OCI-LY1 (cell line): ENCODE measurements at regions not wholly inside any gene's neighbourhood (a gene's known extent, or its start where the extent isn't known, plus 50 kb on each side); places are given as distances from the start of the nearest gene placed in this dataset.

ENCODE experiments used
- H2AFZ ChIP-seq: fragments of 200-600 bp; sonication (generic), shearing (Covaris generic); 2 replicates; pipeline ENCODE4 v1.6.0; 2014; ENCODE audit warnings: antibody characterized with exemption, mild to moderate bottlenecking, low read length
- H3F3A ChIP-seq: fragments of 200-600 bp; sonication (generic), shearing (Covaris generic); 2 replicates; pipeline ENCODE4 v1.6.0; 2014; ENCODE audit warnings: mild to moderate bottlenecking, antibody characterized with exemption, low read length, moderate library complexity; ENCODE audit not compliant: insufficient read depth
- H3K27ac ChIP-seq: fragments of 200-600 bp; sonication (generic); 2 replicates; pipeline ENCODE4 v1.5.1; 2014; ENCODE audit warnings: low read length, mixed run types, mild to moderate bottlenecking, low read depth; ENCODE audit not compliant: poor library complexity, severe bottlenecking
- H3K27me3 ChIP-seq: fragments of 200-600 bp; sonication (generic); 2 replicates; pipeline ENCODE4 v1.6.0; 2014; ENCODE audit warnings: antibody characterized with exemption, mild to moderate bottlenecking, low read length, moderate library complexity; ENCODE audit not compliant: insufficient read depth
- H3K36me3 ChIP-seq: fragments of 200-600 bp; sonication (generic); 2 replicates; pipeline ENCODE4 v1.6.1; 2014; ENCODE audit warnings: mild to moderate bottlenecking, antibody characterized with exemption, low read length, moderate library complexity, mixed read lengths; ENCODE audit not compliant: insufficient read depth
- H3K4me1 ChIP-seq: fragments of 200-600 bp; sonication (generic); 2 replicates; pipeline ENCODE4 v1.5.1; 2014; ENCODE audit warnings: mild to moderate bottlenecking, low read length, moderate library complexity; ENCODE audit not compliant: insufficient read depth, severe bottlenecking
- H3K4me2 ChIP-seq: fragments of 200-600 bp; sonication (generic), shearing (Covaris generic); 2 replicates; pipeline ENCODE4 v1.6.1; 2014; ENCODE audit warnings: low read length
- H3K4me3 ChIP-seq: fragments of 200-600 bp; sonication (generic); 2 replicates; pipeline ENCODE4 v1.5.1; 2014; ENCODE audit warnings: low read length, low read depth, mild to moderate bottlenecking, mixed read lengths; ENCODE audit not compliant: poor library complexity, severe bottlenecking
- H3K79me2 ChIP-seq: fragments of 200-600 bp; shearing (Covaris generic); 2 replicates; pipeline ENCODE4 v1.6.1; 2016; ENCODE audit warnings: mixed run types, low read length, mixed read lengths; ENCODE audit not compliant: insufficient read depth
- H3K9ac ChIP-seq: fragments of 200-600 bp; sonication (generic), shearing (Covaris generic); 2 replicates; pipeline ENCODE4 v1.6.1; 2014; ENCODE audit warnings: mild to moderate bottlenecking, low read length, mixed read lengths
- H3K9me2 ChIP-seq: fragments of 200-600 bp; sonication (generic), shearing (Covaris generic); 2 replicates; pipeline ENCODE4 v1.6.1; 2014; ENCODE audit warnings: low read depth, mild to moderate bottlenecking, low read length, mixed read lengths
- H3K9me3 ChIP-seq: fragments of 200-600 bp; shearing (Covaris generic); 2 replicates; pipeline ENCODE4 v1.6.1; 2014; ENCODE audit warnings: low read length, mixed read lengths
- H4K20me1 ChIP-seq: fragments of 200-600 bp; sonication (generic), shearing (Covaris generic); 2 replicates; pipeline ENCODE4 v1.6.0; 2016; ENCODE audit warnings: mild to moderate bottlenecking, low read length; ENCODE audit not compliant: insufficient read depth
- EZH2 ChIP-seq: fragments of 200-600 bp; sonication (generic), shearing (Covaris generic); IDR thresholded peaks from 2 replicates; pipeline ENCODE4 v1.8.0; 2017; ENCODE audit warnings: borderline replicate concordance, mixed run types, mild to moderate bottlenecking, antibody characterized with exemption, low read length, moderate library complexity, mixed read lengths
- TF ChIP-seq, protein P1 (sequence below): fragments of 200-600 bp; sonication (generic), shearing (Covaris generic); IDR thresholded peaks from 2 replicates; pipeline ENCODE4 v1.5.1; 2017; ENCODE audit warnings: mild to moderate bottlenecking, antibody characterized with exemption, low read length, moderate library complexity, mixed read lengths

- no peak overlapping the region for H3K4me2 ChIP-seq
These were observed 143.3 kb upstream of the ZEB2 start for GRCh38 chr2:144663207-144663606.

DNA sequence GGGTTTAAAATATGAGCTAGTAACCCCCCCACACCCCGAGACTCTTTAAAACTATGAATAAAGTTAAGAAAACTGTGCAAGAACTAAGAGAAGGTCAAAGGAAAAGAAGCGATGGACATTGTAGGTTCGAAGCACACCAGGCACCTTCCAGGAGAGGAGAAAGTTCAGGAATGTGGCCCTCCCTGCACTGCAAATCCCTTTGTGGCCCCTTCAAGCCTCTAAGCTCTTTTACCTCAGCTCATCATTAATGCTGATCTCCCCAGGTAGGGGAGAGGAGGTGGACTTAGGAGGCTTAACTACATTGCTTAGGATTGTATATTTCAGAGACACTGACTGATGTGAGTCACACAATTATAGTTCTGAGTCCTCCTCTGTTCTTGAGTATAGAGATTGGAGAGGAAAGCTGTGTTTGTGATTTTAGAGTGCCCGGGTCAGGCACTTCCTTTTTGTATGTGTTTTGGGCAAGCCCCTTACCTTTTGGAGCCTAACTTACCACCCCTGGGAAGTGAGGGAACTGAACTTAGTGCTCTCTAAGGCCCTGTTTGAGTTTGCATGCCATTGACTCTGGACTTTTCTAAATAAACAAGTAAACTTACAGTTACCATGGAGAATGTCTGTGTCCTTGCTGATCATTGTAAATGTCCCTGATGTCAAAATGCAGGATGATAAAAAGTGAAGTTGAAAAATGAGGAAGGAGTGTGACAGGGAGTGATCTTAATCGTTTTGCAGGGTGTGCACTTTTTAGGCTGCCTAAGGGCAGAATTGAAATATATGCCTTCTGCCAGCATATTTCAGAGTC lies 140.8 kb upstream of the ZEB2 start:
- Histone ChIP-seq H2AFZ (peak overlapping the region; percentile 7; the same call in 1 of the 2 replicates), H3F3A (no peaks in the 10 kb centered on the region), H3K36me3 (no peaks in the 10 kb centered on the region), H3K4me1 (peaks cover 40% of the 10 kb centered on the region), H3K27ac (peak overlapping the region; percentile 62), H3K9ac (no peak overlapping the region), H3K9me3 (no peaks in the 10 kb centered on the region), H3K79me2 (no peaks in the 10 kb centered on the region), H3K9me2 (no peaks in the 10 kb centered on the region), H3K27me3 (no peaks in the 10 kb centered on the region), H3K4me2 (peak overlapping the region; percentile 29; the same call in 1 of the 2 replicates), H3K4me3 (no peak overlapping the region), H4K20me1 (no peaks in the 10 kb centered on the region)
- TF ChIP-seq EZH2: no peak
- TF ChIP-seq, protein P1, sequence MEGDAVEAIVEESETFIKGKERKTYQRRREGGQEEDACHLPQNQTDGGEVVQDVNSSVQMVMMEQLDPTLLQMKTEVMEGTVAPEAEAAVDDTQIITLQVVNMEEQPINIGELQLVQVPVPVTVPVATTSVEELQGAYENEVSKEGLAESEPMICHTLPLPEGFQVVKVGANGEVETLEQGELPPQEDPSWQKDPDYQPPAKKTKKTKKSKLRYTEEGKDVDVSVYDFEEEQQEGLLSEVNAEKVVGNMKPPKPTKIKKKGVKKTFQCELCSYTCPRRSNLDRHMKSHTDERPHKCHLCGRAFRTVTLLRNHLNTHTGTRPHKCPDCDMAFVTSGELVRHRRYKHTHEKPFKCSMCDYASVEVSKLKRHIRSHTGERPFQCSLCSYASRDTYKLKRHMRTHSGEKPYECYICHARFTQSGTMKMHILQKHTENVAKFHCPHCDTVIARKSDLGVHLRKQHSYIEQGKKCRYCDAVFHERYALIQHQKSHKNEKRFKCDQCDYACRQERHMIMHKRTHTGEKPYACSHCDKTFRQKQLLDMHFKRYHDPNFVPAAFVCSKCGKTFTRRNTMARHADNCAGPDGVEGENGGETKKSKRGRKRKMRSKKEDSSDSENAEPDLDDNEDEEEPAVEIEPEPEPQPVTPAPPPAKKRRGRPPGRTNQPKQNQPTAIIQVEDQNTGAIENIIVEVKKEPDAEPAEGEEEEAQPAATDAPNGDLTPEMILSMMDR: no peak

More at GRCh38 chr2:144663207-144663606, 143.3 kb upstream of the ZEB2 start:
- Histone ChIP-seq H3F3A (no peaks in the 10 kb centered on the region), H3K9me2 (no peaks in the 10 kb centered on the region), H3K4me3 (no peak overlapping the region), H3K79me2 (no peaks in the 10 kb centered on the region), H3K9ac (no peak overlapping the region), H3K4me1 (peaks cover 65% of the 10 kb centered on the region), H4K20me1 (no peaks in the 10 kb centered on the region), H2AFZ (no peak overlapping the region), H3K27me3 (no peaks in the 10 kb centered on the region), H3K36me3 (no peaks in the 10 kb centered on the region), H3K9me3 (no peaks in the 10 kb centered on the region), H3K27ac (peak overlapping the region; percentile 25)
- TF ChIP-seq, protein P1: no peak
- TF ChIP-seq EZH2: no peak

DNA sequence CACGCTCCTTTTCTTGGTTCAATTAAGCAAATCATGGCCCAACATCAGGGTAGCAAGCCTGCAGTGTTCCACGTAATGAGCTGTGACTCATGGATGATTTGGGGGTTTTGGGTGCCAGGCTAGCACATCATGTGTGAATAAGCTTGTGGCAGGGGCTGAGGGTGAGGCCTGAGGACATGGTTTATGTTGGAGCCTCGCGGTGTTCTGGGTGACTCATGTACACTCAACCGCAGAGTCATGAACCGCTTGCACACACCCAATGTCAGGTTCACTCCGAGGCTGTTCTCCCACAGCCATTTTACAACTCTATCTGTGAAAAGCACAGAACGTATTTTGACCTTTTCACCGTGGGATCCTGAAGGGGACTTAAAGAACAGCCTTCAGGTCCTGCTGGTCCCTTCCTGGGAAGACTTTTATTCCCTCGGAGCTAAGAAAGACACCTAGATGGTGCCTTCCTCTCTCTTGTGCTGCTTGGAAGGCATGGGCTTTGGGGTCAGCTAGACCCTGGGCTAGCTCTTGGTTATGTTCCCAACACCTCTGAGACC lies 139.9 kb upstream of the ZEB2 start:
- H3K9ac ChIP-seq: no peak overlapping the region
- no peak overlapping the region for H3K27ac ChIP-seq
- TF ChIP-seq EZH2: no peak
- TF ChIP-seq, protein P1: no peak

More for the DNA sequence above, 139.9 kb upstream of the ZEB2 start:
- no peaks in the 10 kb centered on the region for H3F3A ChIP-seq
- no peaks in the 10 kb centered on the region for H3K79me2 ChIP-seq
- no peaks in the 10 kb centered on the region for H4K20me1 ChIP-seq
- no peaks in the 10 kb centered on the region for H3K9me3 ChIP-seq
- peaks cover 32% of the 10 kb centered on the region for H3K4me1 ChIP-seq
- no peak overlapping the region for H3K4me3 ChIP-seq
- no peaks in the 10 kb centered on the region for H3K27me3 ChIP-seq
- no peaks in the 10 kb centered on the region for H3K36me3 ChIP-seq
- no peak overlapping the region for H3K4me2 ChIP-seq
- H3K9me2 ChIP-seq: no peaks in the 10 kb centered on the region
- no peak overlapping the region for H2AFZ ChIP-seq
